A549 (cell line): ENCODE measurements at regions not wholly inside any gene's neighbourhood (a gene's known extent, or its start where the extent isn't known, plus 50 kb on each side); places are given as distances from the start of the nearest gene placed in this dataset.

Source experiments
- ATAC-seq, 2 experiments: fragments of 200-7000 bp in 1 of 2; fragments of >200 bp in 1 of 2; cut with Nextera tagmentation in 1 of 2; cut with Tn5 transposase in 1 of 2; 3 replicates each; pipeline versions ENCODE4 v1.8.0 to v1.9.1; 2018 to 2020; ENCODE audit warnings: mild to moderate bottlenecking in 1 of 2, moderate library complexity in 1 of 2
- CTCF ChIA-PET: fragments of 300-600 bp; sonication (Branson Sonifier 250); formaldehyde crosslinking; extraction: SDS; loops from one replicate; lab custom pipeline; 2021; ENCODE audit warnings: antibody characterized with exemption, inconsistent platforms; lab: Yijun Ruan, JAX
- POLR2A ChIA-PET: fragments of 350-600 bp; formaldehyde crosslinking; extraction: SDS; loops from one replicate; lab custom pipeline; 2021; ENCODE audit warnings: antibody characterized with exemption, inconsistent platforms; lab: Yijun Ruan, JAX
- DNase-seq, 2 experiments: peaks; one replicate each; pipeline versions ENCODE4 v3.0.0 to v3.0.0-alpha.2; 2011 to 2016; ENCODE audit warnings: low read depth in 1 of 2, low spot score in 1 of 2
- FAIRE-seq: peaks from 2 replicates; lab custom pipeline; 2011; peaks lifted over from hg19 to GRCh38; lab: Jason Lieb, UNC
- H3K27ac ChIP-seq, 2 experiments: fragments of >200 bp; sonication (Bioruptor Twin); formaldehyde crosslinking; 3 replicates each; pipeline ENCODE4 v1.5.1; 2016 to 2017
- H3K4me1 ChIP-seq: fragments of >200 bp; sonication (Bioruptor Twin); formaldehyde crosslinking; 3 replicates; pipeline ENCODE4 v1.6.1; 2016
- H3K4me2 ChIP-seq: fragments of >200 bp; sonication (Bioruptor Twin); formaldehyde crosslinking; 3 replicates; pipeline ENCODE4 v1.6.1; 2016
- H3K4me3 ChIP-seq: fragments of >200 bp; sonication (Bioruptor Twin); formaldehyde crosslinking; 3 replicates; pipeline ENCODE4 v1.5.1; 2016
- H3K9me3 ChIP-seq: fragments of >200 bp; sonication (Bioruptor Twin); formaldehyde crosslinking; 3 replicates; pipeline ENCODE4 v1.6.1; 2016
- BHLHE40 ChIP-seq: IDR thresholded peaks from 2 replicates; pipeline ENCODE4 v1.6.1; 2012; ENCODE audit warnings: low read depth, low read length, inconsistent platforms
- CBX2 ChIP-seq: fragments of 200-600 bp; sonication (generic); IDR thresholded peaks from 2 replicates; pipeline ENCODE4 v1.6.1; 2016; ENCODE audit warnings: low read depth, mild to moderate bottlenecking, borderline replicate concordance
- CEBPB ChIP-seq, 2 experiments: fragments of >200 bp in 1 of 2; sonication (Bioruptor Twin) in 1 of 2; formaldehyde crosslinking in 1 of 2; IDR thresholded peaks; 2 replicates each; pipeline ENCODE4 v1.6.1; 2012 to 2016
- CHD4 ChIP-seq: fragments of 200-600 bp; sonication (generic); IDR thresholded peaks from 2 replicates; pipeline ENCODE4 v1.6.1; 2016; ENCODE audit warnings: antibody characterized with exemption, mild to moderate bottlenecking, borderline replicate concordance
- CTCF ChIP-seq: fragments of >200 bp; sonication (Bioruptor Twin); formaldehyde crosslinking; IDR thresholded peaks from 3 replicates; pipeline ENCODE4 v1.5.1; 2016
- EHF ChIP-seq: fragments of 250-450 bp; sonication (Bioruptor Pico); IDR thresholded peaks from 2 replicates; pipeline ENCODE4 v1.5.0; 2020; ENCODE audit warnings: mild to moderate bottlenecking
- EP300 ChIP-seq, 2 experiments: fragments of >200 bp; sonication (Bioruptor Twin); formaldehyde crosslinking; IDR thresholded peaks; 2 replicates in 1 of 2; 3 replicates in 1 of 2; pipeline ENCODE4 v1.6.1; 2016 to 2017
- ESRRA ChIP-seq: fragments of 150-350 bp; IDR thresholded peaks from 2 replicates; pipeline ENCODE4 v1.6.1; 2014; ENCODE audit warnings: mild to moderate bottlenecking, low read length, borderline replicate concordance
- FOSB ChIP-seq: fragments of 250-450 bp; sonication (Bioruptor Pico); IDR thresholded peaks from 2 replicates; pipeline ENCODE4 v1.5.0; 2020; ENCODE audit warnings: mild to moderate bottlenecking, moderate library complexity
- FOXS1 ChIP-seq: fragments of 250-450 bp; sonication (Bioruptor Pico); IDR thresholded peaks from 2 replicates; pipeline ENCODE4 v1.5.0; 2020; ENCODE audit warnings: mild to moderate bottlenecking, moderate library complexity
- HEYL ChIP-seq: fragments of 250-450 bp; sonication (Bioruptor Pico); IDR thresholded peaks from 2 replicates; pipeline ENCODE4 v1.8.0; 2021; ENCODE audit warnings: mild to moderate bottlenecking, moderate library complexity
- HOXB13 ChIP-seq: fragments of 250-450 bp; sonication (Bioruptor Pico); IDR thresholded peaks from 2 replicates; pipeline ENCODE4 v1.5.0; 2020; ENCODE audit warnings: low read depth, mild to moderate bottlenecking, moderate library complexity
- JUNB ChIP-seq: fragments of >200 bp; sonication (Bioruptor Twin); formaldehyde crosslinking; IDR thresholded peaks from 2 replicates; pipeline ENCODE4 v1.6.1; 2016
- KDM1A ChIP-seq: fragments of 200-600 bp; sonication (generic); IDR thresholded peaks from 2 replicates; pipeline ENCODE4 v1.6.1; 2016; ENCODE audit warnings: low read depth, mild to moderate bottlenecking
- MAX ChIP-seq: IDR thresholded peaks from 2 replicates; pipeline ENCODE4 v1.6.1; 2012
- NFE2L2 ChIP-seq: fragments of 150-350 bp; conservative IDR thresholded peaks from 2 replicates; pipeline ENCODE4 v1.6.1; 2014; ENCODE audit warnings: low read length
- PBX3 ChIP-seq: IDR thresholded peaks from 2 replicates; pipeline ENCODE4 v1.6.1; 2012
- POLR2AphosphoS2 ChIP-seq: conservative IDR thresholded peaks from 2 replicates; pipeline ENCODE4 v1.6.1; 2012; ENCODE audit warnings: low read length, improper control_type of control experiment, inconsistent platforms
- RFX5 ChIP-seq: fragments of 450-650 bp; IDR thresholded peaks from 2 replicates; pipeline ENCODE4 v1.7.1; 2014; ENCODE audit warnings: antibody characterized with exemption, mild to moderate bottlenecking, moderate library complexity
- TFCP2L1 ChIP-seq: fragments of 250-450 bp; sonication (Bioruptor Pico); IDR thresholded peaks from 2 replicates; pipeline ENCODE4 v1.5.0; 2021; ENCODE audit warnings: mild to moderate bottlenecking
- WGBS: methylation state at CpG from one replicate; pipeline ENCODE4 v1.1.6; 2017; ENCODE audit errors: missing lambda C conversion rate; 5-methylcytosine and 5-hydroxymethylcytosine counted together
- TF ChIP-seq, protein P1 (sequence below): fragments of >200 bp; sonication (Bioruptor Twin); formaldehyde crosslinking; IDR thresholded peaks from 2 replicates; pipeline ENCODE4 v1.6.1; 2016
- TF ChIP-seq, protein P2 (sequence below): fragments of 450-650 bp; IDR thresholded peaks from 2 replicates; pipeline ENCODE4 v1.6.1; 2014; ENCODE audit warnings: antibody characterized with exemption
- TF ChIP-seq, protein P3 (sequence below): fragments of 250-450 bp; sonication (Bioruptor Pico); IDR thresholded peaks from 2 replicates; pipeline ENCODE4 v1.5.0; 2020; ENCODE audit warnings: low read depth, mild to moderate bottlenecking, moderate library complexity

GRCh38 chr12:42958291-42958674, 368.7 kb upstream of the PRICKLE1 start:
- Histone ChIP-seq H3K4me3 (no peak overlapping the region), H3K4me1 (peaks cover 36% of the 10 kb centered on the region), H3K9me3 (no peaks in the 10 kb centered on the region), H3K27ac (peak overlapping the region in 1 of 2 experiments; percentile 87; a peak in 3 of 6 replicates), H3K4me2 (no peak overlapping the region)
- TF ChIP-seq CBX2 (no peak), HOXB13 (CRISPR knock-in tag) (no peak), EHF (CRISPR knock-in tag) (no peak)
- CTCF ChIA-PET = no interaction called here
- POLR2A ChIA-PET = no interaction called here
- 71% methylated on average over 1 of the region's 1 CpG for WGBS
- DNase-seq = no peak
- no peak for FAIRE-seq
- no peak for ATAC-seq

- FAIRE-seq (no peak), DNase-seq (no peak)
- H3K9me3 ChIP-seq = no peaks in the 10 kb centered on the region
- H3K4me3 ChIP-seq = no peak overlapping the region
- peaks cover 30% of the 10 kb centered on the region for H3K4me1 ChIP-seq
- TF ChIP-seq, protein P1, sequence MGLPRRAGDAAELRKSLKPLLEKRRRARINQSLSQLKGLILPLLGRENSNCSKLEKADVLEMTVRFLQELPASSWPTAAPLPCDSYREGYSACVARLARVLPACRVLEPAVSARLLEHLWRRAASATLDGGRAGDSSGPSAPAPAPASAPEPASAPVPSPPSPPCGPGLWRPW = no peak
- TF ChIP-seq FOXS1 (CRISPR knock-in tag) (no peak), JUNB (no peak)
- TF ChIP-seq, protein P2, sequence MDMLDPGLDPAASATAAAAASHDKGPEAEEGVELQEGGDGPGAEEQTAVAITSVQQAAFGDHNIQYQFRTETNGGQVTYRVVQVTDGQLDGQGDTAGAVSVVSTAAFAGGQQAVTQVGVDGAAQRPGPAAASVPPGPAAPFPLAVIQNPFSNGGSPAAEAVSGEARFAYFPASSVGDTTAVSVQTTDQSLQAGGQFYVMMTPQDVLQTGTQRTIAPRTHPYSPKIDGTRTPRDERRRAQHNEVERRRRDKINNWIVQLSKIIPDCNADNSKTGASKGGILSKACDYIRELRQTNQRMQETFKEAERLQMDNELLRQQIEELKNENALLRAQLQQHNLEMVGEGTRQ = no peak
- TF ChIP-seq, all 56 proteins: peak for 0
- CTCF ChIA-PET = no interaction called here
- Histone ChIP-seq H3K4me2 (no peak overlapping the region), H3K27ac (peak overlapping the region in 1 of 2 experiments; percentile 87; a peak in 3 of 6 replicates)
- 64% methylated on average over 1 of the region's 1 CpG for WGBS
- POLR2A ChIA-PET = no interaction called here
- ATAC-seq = no peak
Observed at GRCh38 chr12:42957561-42958290, 368.2 kb upstream of the PRICKLE1 start.

- ATAC-seq = no peak
- Histone ChIP-seq H3K9me3 (no peaks in the 10 kb centered on the region), H3K4me3 (no peak overlapping the region), H3K4me1 (peaks cover 25% of the 10 kb centered on the region), H3K4me2 (no peak overlapping the region), H3K27ac (no peak overlapping the region)
- WGBS = 85% methylated on average over 3 of the region's 3 CpGs
- no peak for FAIRE-seq
- no peak for TF ChIP-seq FOXS1 (CRISPR knock-in tag)
- TF ChIP-seq, protein P2 = no peak
- ChIA-PET CTCF (no interaction called here), POLR2A (no interaction called here)
- no peak for DNase-seq
Observed at GRCh38 chr12:42957136-42957535, 367.6 kb upstream of the PRICKLE1 start.

DNA sequence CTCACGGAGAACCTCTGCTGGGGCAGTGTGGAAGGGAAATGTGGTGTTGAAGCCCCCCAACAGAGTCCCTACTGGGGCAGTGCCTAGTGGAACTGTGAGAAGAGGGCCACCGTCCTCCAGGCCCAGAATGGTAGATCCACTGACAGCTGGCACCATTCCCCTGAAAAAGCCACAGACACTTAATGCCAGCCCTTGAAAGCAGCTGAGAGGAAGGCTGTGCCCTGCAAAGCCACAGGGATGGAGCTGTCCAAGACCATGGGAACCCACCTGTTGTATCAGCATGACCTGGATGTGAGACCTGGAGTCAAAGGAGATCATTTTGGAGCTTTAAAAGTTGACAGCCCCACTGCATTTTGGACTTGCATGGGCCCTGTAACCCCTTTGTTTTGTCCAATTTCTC, 363.5 kb upstream of the PRICKLE1 start:
- FAIRE-seq (no peak), DNase-seq (no peak), ATAC-seq (no peak)
- Histone ChIP-seq H3K9me3 (no peaks in the 10 kb centered on the region), H3K4me3 (no peak overlapping the region), H3K4me2 (no peak overlapping the region), H3K27ac (no peak overlapping the region), H3K4me1 (no peaks in the 10 kb centered on the region)
- ChIA-PET CTCF (interaction anchor here (0.9 kb wide), 1 partner anchor 235 kb away, joined by 3 read pairs; no protein-coding TSS in a partner anchor), POLR2A (no interaction called here)
- TF ChIP-seq MAX (no peak), HEYL (CRISPR knock-in tag) (no peak), TFCP2L1 (CRISPR knock-in tag) (no peak), PBX3 (no peak), POLR2AphosphoS2 (no peak), BHLHE40 (no peak), FOSB (CRISPR knock-in tag) (no peak), CEBPB (IDR thresholded peaks at IDR 0.05) (no peak), RFX5 (no peak), CBX2 (no peak), CTCF (no peak), CHD4 (no peak), ESRRA (no peak), KDM1A (no peak), EP300 (IDR thresholded peaks at IDR 0.05) (no peak), NFE2L2 (no peak)
- TF ChIP-seq, protein P1 = no peak
- TF ChIP-seq, protein P3, sequence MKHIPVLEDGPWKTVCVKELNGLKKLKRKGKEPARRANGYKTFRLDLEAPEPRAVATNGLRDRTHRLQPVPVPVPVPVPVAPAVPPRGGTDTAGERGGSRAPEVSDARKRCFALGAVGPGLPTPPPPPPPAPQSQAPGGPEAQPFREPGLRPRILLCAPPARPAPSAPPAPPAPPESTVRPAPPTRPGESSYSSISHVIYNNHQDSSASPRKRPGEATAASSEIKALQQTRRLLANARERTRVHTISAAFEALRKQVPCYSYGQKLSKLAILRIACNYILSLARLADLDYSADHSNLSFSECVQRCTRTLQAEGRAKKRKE (CRISPR knock-in tag) = no peak
- WGBS = 63% methylated on average over 2 of the region's 2 CpGs
